Endothelial cell of umbilical vein (primary cell): ENCODE measurements at regions not wholly inside any gene's neighbourhood (a gene's known extent, or its start where the extent isn't known, plus 50 kb on each side); places are given as distances from the start of the nearest gene placed in this dataset.

ENCODE experiments used
- EZH2 ChIP-seq: IDR thresholded peaks from 2 replicates; pipeline ENCODE4 v1.6.1; 2012; ENCODE audit warnings: borderline replicate concordance, low read depth, mild to moderate bottlenecking, moderate library complexity, low read length, inconsistent platforms; ENCODE audit not compliant: severe bottlenecking
- FOS ChIP-seq: IDR thresholded peaks from 2 replicates; pipeline ENCODE4 v1.6.1; 2011; ENCODE audit warnings: mild to moderate bottlenecking, low read length, moderate library complexity, borderline replicate concordance; ENCODE audit not compliant: insufficient read depth
- MYC ChIP-seq: IDR thresholded peaks from one replicate; pipeline ENCODE4 v1.6.1; 2011; ENCODE audit warnings: mild to moderate bottlenecking, low read depth, low read length
- POLR2A ChIP-seq: IDR thresholded peaks from 2 replicates; pipeline ENCODE4 v1.6.1; 2012; ENCODE audit warnings: low read depth, mild to moderate bottlenecking, control low read depth, low read length
- POLR2AphosphoS5 ChIP-seq: IDR thresholded peaks from 2 replicates; pipeline ENCODE4 v1.6.1; 2012; ENCODE audit warnings: low read depth, mild to moderate bottlenecking, control low read depth, low read length, moderate library complexity; ENCODE audit not compliant: insufficient read depth
- TF ChIP-seq, protein P1 (sequence below), 2 donors: IDR thresholded peaks; 1 replicate in 1 of 2; 2 replicates in 1 of 2; pipeline ENCODE4 v1.5.1; 2011; ENCODE audit warnings: low read length in 2 of 2, mild to moderate bottlenecking in 2 of 2, moderate library complexity in 2 of 2, control low read depth in 1 of 2, inconsistent platforms in 1 of 2, low read depth in 1 of 2; ENCODE audit not compliant: insufficient read depth in 1 of 2; ENCODE audit errors: extremely low read depth in 1 of 2

DNA sequence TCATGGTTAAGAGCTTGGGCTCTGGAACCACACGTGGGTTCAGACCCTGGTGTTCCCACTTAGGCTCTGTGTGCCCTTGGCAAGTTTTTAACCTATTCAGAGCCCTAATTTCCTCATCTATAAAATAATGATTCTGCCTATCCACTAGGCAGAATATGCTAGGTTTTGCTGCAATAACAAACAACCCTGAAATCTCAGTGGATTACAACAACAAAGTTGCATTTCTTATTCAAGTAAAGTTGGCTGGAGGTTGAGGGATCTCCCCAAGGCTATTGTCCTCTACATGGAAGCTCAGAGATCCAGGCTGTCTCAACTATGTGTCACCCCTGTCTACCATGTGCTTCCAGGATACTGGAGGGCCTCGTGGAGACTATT, 275.4 kb upstream of the SIX2 start:
- no peak for TF ChIP-seq POLR2A
- TF ChIP-seq, protein P1, sequence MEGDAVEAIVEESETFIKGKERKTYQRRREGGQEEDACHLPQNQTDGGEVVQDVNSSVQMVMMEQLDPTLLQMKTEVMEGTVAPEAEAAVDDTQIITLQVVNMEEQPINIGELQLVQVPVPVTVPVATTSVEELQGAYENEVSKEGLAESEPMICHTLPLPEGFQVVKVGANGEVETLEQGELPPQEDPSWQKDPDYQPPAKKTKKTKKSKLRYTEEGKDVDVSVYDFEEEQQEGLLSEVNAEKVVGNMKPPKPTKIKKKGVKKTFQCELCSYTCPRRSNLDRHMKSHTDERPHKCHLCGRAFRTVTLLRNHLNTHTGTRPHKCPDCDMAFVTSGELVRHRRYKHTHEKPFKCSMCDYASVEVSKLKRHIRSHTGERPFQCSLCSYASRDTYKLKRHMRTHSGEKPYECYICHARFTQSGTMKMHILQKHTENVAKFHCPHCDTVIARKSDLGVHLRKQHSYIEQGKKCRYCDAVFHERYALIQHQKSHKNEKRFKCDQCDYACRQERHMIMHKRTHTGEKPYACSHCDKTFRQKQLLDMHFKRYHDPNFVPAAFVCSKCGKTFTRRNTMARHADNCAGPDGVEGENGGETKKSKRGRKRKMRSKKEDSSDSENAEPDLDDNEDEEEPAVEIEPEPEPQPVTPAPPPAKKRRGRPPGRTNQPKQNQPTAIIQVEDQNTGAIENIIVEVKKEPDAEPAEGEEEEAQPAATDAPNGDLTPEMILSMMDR (IDR thresholded peaks at IDR 0.05; ENCODE audit: extremely low read depth in 1 of 2, insufficient read depth in 1 of 2, low read depth in 1 of 2, low read length in 2 of 2): no peak
- no peak for TF ChIP-seq EZH2
- no peak for TF ChIP-seq POLR2AphosphoS5
- TF ChIP-seq FOS: no peak
- no peak for TF ChIP-seq MYC
